ENCODE measurements at regions not wholly inside any gene's neighbourhood (a gene's known extent, or its start where the extent isn't known, plus 50 kb on each side); places are given as distances from the start of the nearest gene placed in this dataset.
A peak's percentile ranks its signal among the peaks of the same experiment; 100 is the strongest.
"Not testable (repeated sequence)": the region's sequence is repeated elsewhere in the genome, so short reads cannot be mapped to it uniquely, and the experiment has no call there.

- POLR2A ChIA-PET, result no interaction called here
- Mint-ChIP-seq H3K36me3 (ENCODE audit: low read depth) (no peaks in the 10 kb centered on the region), H3K4me3 (no peak overlapping the region), H3K4me1 (no peaks in the 10 kb centered on the region), H3K27ac (no peak overlapping the region), H3K9me3 (no peaks in the 10 kb centered on the region), H3K27me3 (peaks cover 3% of the 10 kb centered on the region)
- CTCF ChIA-PET, result interaction anchor here (0.6 kb wide), 1 partner anchor 9 kb away, joined by 3 read pairs; no protein-coding TSS in a partner anchor
- no peak for DNase-seq
These were observed 488.4 kb downstream of the KLF5 start for GRCh38 chr13:73547239-73547638.

- no peaks in the 10 kb centered on the region for H3K9me3 Mint-ChIP-seq
- H3K4me3 Mint-ChIP-seq, result no peak overlapping the region
- ChIA-PET CTCF (no interaction called here), POLR2A (no interaction called here)
- H3K36me3 Mint-ChIP-seq (ENCODE audit: low read depth), result no peaks in the 10 kb centered on the region
- H3K27ac Mint-ChIP-seq, result no peak overlapping the region
- H3K27me3 Mint-ChIP-seq, result peaks cover 5% of the 10 kb centered on the region
- H3K4me1 Mint-ChIP-seq, result no peaks in the 10 kb centered on the region
- DNase-seq, result no peak
These were observed 485.4 kb downstream of the KLF5 start for GRCh38 chr13:73544175-73544574.

- CTCF ChIA-PET, result no interaction called here
- no peaks in the 10 kb centered on the region for H3K9me3 Mint-ChIP-seq
- no peak for DNase-seq
- H3K27ac Mint-ChIP-seq, result no peak overlapping the region
- H3K4me3 Mint-ChIP-seq, result no peak overlapping the region
- H3K36me3 Mint-ChIP-seq (ENCODE audit: low read depth), result no peaks in the 10 kb centered on the region
- H3K4me1 Mint-ChIP-seq, result no peaks in the 10 kb centered on the region
- POLR2A ChIA-PET, result no interaction called here
- peaks cover 5% of the 10 kb centered on the region for H3K27me3 Mint-ChIP-seq
These were observed 483.6 kb downstream of the KLF5 start for GRCh38 chr13:73542446-73542845.

- Mint-ChIP-seq H3K36me3 (ENCODE audit: low read depth) (no peaks in the 10 kb centered on the region), H3K9me3 (no peaks in the 10 kb centered on the region), H3K4me1 (no peaks in the 10 kb centered on the region), H3K27ac (peak overlapping the region; percentile 5), H3K4me3 (no peak overlapping the region), H3K27me3 (peaks cover 7% of the 10 kb centered on the region)
- ChIA-PET POLR2A (no interaction called here), CTCF (no interaction called here)
- DNase-seq, result no peak
These were observed 478.1 kb downstream of the KLF5 start for GRCh38 chr13:73536865-73537264.

GRCh38 chr13:73535341-73535740 is 476.5 kb downstream of the KLF5 start:
- Mint-ChIP-seq H3K4me3 (no peak overlapping the region), H3K27ac (no peak overlapping the region), H3K4me1 (no peaks in the 10 kb centered on the region), H3K9me3 (no peaks in the 10 kb centered on the region), H3K36me3 (ENCODE audit: low read depth) (no peaks in the 10 kb centered on the region), H3K27me3 (peaks cover 5% of the 10 kb centered on the region)
- POLR2A ChIA-PET, result no interaction called here
- no peak for DNase-seq
- CTCF ChIA-PET, result no interaction called here

- ChIA-PET CTCF (interaction anchor here (1.2 to 1.6 kb wide), 2 partner anchors 9 to 15 kb away, joined by 3 to 5 read pairs; no protein-coding TSS in a partner anchor), POLR2A (no interaction called here)
- Mint-ChIP-seq H3K4me3 (no peak overlapping the region), H3K36me3 (ENCODE audit: low read depth) (no peaks in the 10 kb centered on the region), H3K27me3 (peaks cover 5% of the 10 kb centered on the region), H3K27ac (no peak overlapping the region), H3K4me1 (no peaks in the 10 kb centered on the region), H3K9me3 (no peaks in the 10 kb centered on the region)
- no peak for DNase-seq
These were observed 474.2 kb downstream of the KLF5 start for GRCh38 chr13:73532987-73533510.

- Mint-ChIP-seq H3K4me1 (no peaks in the 10 kb centered on the region), H3K9me3 (no peaks in the 10 kb centered on the region), H3K36me3 (ENCODE audit: low read depth) (no peaks in the 10 kb centered on the region), H3K4me3 (no peak overlapping the region), H3K27ac (no peak overlapping the region), H3K27me3 (peaks cover 5% of the 10 kb centered on the region)
- DNase-seq, result no peak
- CTCF ChIA-PET, result interaction anchor here (1.6 kb wide), 1 partner anchor 9 kb away, joined by 5 read pairs; no protein-coding TSS in a partner anchor
- POLR2A ChIA-PET, result no interaction called here
These were observed 473.8 kb downstream of the KLF5 start for GRCh38 chr13:73532582-73532981.

GRCh38 chr13:73531014-73531413 is 472.2 kb downstream of the KLF5 start:
- Mint-ChIP-seq H3K4me3 (no peak overlapping the region), H3K36me3 (ENCODE audit: low read depth) (no peaks in the 10 kb centered on the region), H3K9me3 (peaks cover 3% of the 10 kb centered on the region), H3K27me3 (peaks cover 5% of the 10 kb centered on the region), H3K4me1 (no peaks in the 10 kb centered on the region), H3K27ac (no peak overlapping the region)
- no peak for DNase-seq
- CTCF ChIA-PET, result no interaction called here
- POLR2A ChIA-PET, result no interaction called here

- POLR2A ChIA-PET, result no interaction called here
- no peaks in the 10 kb centered on the region for H3K27me3 Mint-ChIP-seq
- no peak overlapping the region for H3K4me3 Mint-ChIP-seq
- H3K27ac Mint-ChIP-seq, result no peak overlapping the region
- H3K4me1 Mint-ChIP-seq, result peaks cover 27% of the 10 kb centered on the region
- DNase-seq, result no peak
- peaks cover 3% of the 10 kb centered on the region for H3K9me3 Mint-ChIP-seq
- CTCF ChIA-PET, result interaction anchor here (1.5 kb wide), 1 partner anchor 11 kb away, joined by 5 read pairs; no protein-coding TSS in a partner anchor
- no peaks in the 10 kb centered on the region for H3K36me3 Mint-ChIP-seq (ENCODE audit: low read depth)
These were observed 464.1 kb downstream of the KLF5 start for GRCh38 chr13:73522937-73523336.

- Mint-ChIP-seq H3K36me3 (ENCODE audit: low read depth) (no peaks in the 10 kb centered on the region), H3K27me3 (no peaks in the 10 kb centered on the region), H3K4me3 (no peak overlapping the region), H3K9me3 (peaks cover 8% of the 10 kb centered on the region), H3K4me1 (peaks cover 27% of the 10 kb centered on the region), H3K27ac (peak overlapping the region; percentile 47)
- DNase-seq, result no peak
- ChIA-PET CTCF (interaction anchor here (0.8 kb wide), 1 partner anchor 166 kb away, joined by 3 read pairs; no protein-coding TSS in a partner anchor), POLR2A (interaction anchor here (0.6 kb wide), 1 partner anchor 1988 kb away, joined by 3 read pairs; no protein-coding TSS in a partner anchor)
These were observed 463.2 kb downstream of the KLF5 start for GRCh38 chr13:73521985-73522524.

GRCh38 chr13:73521290-73521624 is 462.5 kb downstream of the KLF5 start:
- peak overlapping the region; percentile 92 for H3K27ac Mint-ChIP-seq
- H3K4me1 Mint-ChIP-seq, result peaks cover 27% of the 10 kb centered on the region
- ChIA-PET POLR2A (no interaction called here), CTCF (interaction anchor here (0.8 kb wide), 1 partner anchor 167 kb away, joined by 3 read pairs; no protein-coding TSS in a partner anchor)
- peaks cover 5% of the 10 kb centered on the region for H3K9me3 Mint-ChIP-seq
- peak overlapping the region; percentile 68 for H3K4me3 Mint-ChIP-seq
- DNase-seq, result peak; percentile 51
- no peaks in the 10 kb centered on the region for H3K27me3 Mint-ChIP-seq
- H3K36me3 Mint-ChIP-seq (ENCODE audit: low read depth), result no peaks in the 10 kb centered on the region

- Mint-ChIP-seq H3K4me1 (peaks cover 27% of the 10 kb centered on the region), H3K27ac (peak overlapping the region; percentile 92), H3K27me3 (no peaks in the 10 kb centered on the region), H3K9me3 (peaks cover 5% of the 10 kb centered on the region), H3K36me3 (ENCODE audit: low read depth) (no peaks in the 10 kb centered on the region), H3K4me3 (peak overlapping the region; percentile 68)
- peak; percentile 22 for DNase-seq
- POLR2A ChIA-PET, result no interaction called here
- CTCF ChIA-PET, result no interaction called here
These were observed 461.9 kb downstream of the KLF5 start for GRCh38 chr13:73520566-73521289.

- H3K27me3 Mint-ChIP-seq, result not testable (repeated sequence)
These were observed 461.3 kb downstream of the KLF5 start for GRCh38 chr13:73520135-73520534.

More at GRCh38 chr13:73520135-73520534, 461.3 kb downstream of the KLF5 start:
- H3K36me3 Mint-ChIP-seq (ENCODE audit: low read depth); CTCF ChIA-PET; H3K9me3 Mint-ChIP-seq; DNase-seq; POLR2A ChIA-PET: not testable (repeated sequence)
- Mint-ChIP-seq H3K4me3 (peak overlapping the region; percentile 68), H3K4me1 (peaks cover 27% of the 10 kb centered on the region), H3K27ac (peak overlapping the region; percentile 92)

Measured in activated CD4-positive, alpha-beta T cell treated with anti-CD3 and anti-CD28 coated beads, Interleukin-2, amount 10 ng/mL, durations not matched to agents 7 days and 5 days (primary cell).